ENCODE measurements at regions not wholly inside any gene's neighbourhood (a gene's known extent, or its start where the extent isn't known, plus 50 kb on each side); places are given as distances from the start of the nearest gene placed in this dataset.
"Not testable (repeated sequence)": the region's sequence is repeated elsewhere in the genome, so short reads cannot be mapped to it uniquely, and the experiment has no call there.

- not testable (repeated sequence) for TF ChIP-seq HDGF, BHLHE40 (IDR thresholded peaks at IDR 0.05; ENCODE audit: borderline replicate concordance)
Observed at GRCh38 chr6:3916749-3917148, 67.6 kb downstream of the FAM50B start.
